NOMO-1 (cell line): ENCODE measurements at regions not wholly inside any gene's neighbourhood (a gene's known extent, or its start where the extent isn't known, plus 50 kb on each side); places are given as distances from the start of the nearest gene placed in this dataset.
"Not testable (repeated sequence)": the region's sequence is repeated elsewhere in the genome, so short reads cannot be mapped to it uniquely, and the experiment has no call there.

Experiments
- DNase-seq, 2 experiments: peaks; one replicate each; lab custom pipeline; 2025; ENCODE audit not compliant: unreplicated experiment in 2 of 2; lab: John Stamatoyannopoulos, UW

DNA sequence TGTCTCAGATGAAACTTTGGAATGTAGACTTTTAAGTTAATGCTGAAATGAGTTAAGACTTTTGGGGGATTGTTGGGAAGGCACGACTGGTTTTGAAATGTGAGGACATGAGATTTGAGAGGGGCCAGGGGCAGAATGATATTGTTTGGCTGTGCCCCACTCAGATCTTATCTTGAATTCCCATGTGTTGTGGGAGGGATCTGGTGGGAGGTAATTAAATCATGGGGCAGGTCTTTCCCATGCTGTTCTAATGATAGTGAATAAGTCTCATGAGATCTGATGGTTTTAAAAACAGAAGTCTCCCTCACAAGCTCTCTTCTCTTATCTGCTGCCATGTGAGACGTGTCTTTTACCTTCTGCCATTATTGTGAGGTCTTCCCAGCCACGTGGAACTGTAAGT, 127.6 kb upstream of the MGAT4C start:
- DNase-seq = not testable (repeated sequence)

DNA sequence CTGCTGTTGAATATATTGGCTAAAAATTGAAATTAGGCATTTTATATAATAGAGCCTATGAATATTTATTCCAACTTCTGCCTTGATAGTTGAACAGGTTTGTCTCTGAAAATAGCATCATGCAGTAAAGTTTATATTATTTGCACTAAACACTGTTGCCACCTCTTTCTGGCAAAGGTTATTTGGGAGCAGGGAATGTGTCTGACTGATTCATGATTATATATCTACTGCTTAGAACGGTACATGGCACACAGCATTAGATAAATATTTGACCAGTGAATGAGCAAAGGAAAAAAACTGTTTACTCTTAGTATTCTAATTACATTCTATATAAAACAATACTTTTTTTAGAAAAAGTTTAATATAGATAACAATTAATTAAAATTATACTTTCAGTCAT, 123.1 kb upstream of the MGAT4C start:
- no peak for DNase-seq

DNA sequence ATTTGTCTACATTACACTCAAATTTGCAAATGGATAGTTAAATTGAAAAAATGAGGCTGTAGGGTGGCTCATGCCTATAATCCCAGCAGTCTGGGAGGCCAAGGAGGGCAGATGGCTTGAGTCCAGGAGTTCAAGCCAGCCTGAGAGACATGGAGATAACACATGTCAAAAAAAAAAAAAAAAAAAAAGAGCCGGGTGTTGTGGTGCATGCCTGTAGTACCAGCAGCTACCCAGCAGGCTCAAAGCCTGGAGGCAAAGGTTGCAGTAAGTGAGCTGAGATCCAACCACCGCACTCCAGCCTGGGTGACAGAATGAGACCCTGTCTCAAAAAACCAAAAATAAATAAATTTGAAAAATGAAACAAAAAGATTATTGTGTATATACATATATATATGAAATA, 119.9 kb upstream of the MGAT4C start:
- no peak for DNase-seq

DNA sequence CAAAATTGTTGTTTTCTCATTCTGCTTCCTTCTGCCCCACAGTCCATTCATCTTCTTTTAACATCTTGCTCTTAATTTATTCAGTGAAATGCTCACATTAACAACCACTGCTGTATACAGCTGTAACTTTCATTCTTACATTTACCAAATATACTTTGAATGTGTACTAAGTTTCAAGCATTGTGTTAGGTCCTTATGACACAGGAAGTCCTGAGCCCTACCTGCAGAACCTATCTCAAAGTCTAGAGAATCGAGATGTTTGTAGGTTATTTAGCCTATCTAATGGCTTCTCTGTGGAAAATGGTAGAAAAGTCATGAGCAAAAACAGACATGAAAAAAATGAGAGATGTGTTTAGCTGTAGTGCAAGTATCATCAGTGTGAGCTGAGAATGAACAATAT, 117.6 kb upstream of the MGAT4C start:
- no peak for DNase-seq

DNA sequence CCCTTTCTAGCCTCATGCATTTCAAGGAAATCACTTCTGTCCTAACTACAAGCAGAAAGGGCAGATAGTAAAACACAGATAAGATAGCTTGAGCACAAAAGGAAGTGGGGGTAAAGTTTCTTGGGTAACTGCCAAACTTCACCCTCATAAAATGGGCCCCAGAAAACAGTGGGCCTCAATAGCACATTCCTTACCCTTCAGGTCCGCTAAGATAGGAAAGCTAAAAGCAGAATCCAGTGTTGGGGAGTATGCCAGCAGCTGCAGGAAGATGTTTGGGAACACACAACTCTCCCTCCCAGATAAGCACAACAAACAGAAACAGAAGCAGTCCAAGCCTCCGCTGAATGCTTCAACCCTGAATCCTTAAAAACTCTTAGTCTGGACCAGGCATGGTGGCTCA, 110.9 kb upstream of the MGAT4C start:
- no peak for DNase-seq

DNA sequence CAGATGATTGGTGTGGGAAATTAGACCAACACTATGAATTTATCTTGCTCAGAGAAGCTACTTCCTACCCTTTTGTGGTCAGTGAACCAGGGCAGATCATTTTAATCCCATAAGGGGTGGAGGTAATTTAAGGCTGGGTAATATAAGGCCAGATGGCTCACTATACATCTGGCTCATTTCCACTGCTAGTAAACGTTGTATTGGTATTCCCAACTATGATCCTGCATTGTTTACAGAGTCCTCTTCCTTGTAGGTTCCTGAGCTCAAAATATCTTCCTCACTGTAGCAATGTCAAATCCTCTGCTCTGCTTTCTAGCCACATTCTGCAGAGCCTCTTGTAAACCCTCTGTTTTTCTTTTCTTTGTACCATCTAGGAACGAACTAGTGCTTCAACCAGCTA, 93.0 kb upstream of the MGAT4C start:
- no peak for DNase-seq

DNA sequence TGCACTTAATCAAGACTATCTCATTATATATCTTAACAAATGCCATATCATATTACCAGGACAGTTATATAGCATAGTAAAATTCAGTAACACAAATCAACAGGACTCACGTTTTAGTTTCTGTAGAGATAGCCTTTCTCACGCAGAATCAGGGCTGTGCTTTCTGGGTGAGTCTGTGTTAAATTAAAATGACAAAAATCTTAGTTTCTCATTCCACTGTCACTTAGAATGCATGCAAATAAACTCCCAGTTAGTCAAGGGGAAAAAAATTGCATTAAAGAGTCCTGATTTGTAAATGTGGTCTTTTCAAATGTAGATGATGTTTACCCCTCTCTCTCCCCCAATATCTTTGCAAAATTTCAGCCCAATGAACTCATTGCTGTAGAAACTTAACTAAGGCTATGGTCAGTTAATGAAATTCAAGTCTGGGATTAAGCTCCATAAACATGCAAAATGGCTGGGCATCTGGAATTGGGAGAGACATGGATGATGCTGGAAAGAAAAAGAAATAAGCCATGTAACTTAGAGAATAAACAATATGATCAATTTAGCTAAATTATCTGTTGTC, 77.8 kb upstream of the MGAT4C start:
- DNase-seq = no peak

DNA sequence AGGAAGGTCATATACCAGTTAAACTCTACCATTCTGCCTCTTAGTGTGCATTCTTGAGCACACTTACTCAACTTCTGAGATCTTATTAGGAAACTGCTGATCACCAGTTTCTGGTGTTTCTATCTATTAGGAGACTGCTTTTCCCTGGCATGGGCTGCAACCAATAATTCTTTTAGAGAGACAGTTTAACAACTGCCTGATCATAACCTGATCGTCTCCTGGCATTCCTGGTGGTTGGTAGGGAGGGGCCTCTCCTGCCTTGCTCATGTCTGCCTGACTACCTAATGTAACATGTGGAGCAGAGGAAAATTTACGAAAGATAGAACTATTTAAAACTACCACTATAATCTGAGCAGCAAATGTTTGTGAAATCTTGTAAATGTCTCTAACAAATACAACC, 75.3 kb upstream of the MGAT4C start:
- DNase-seq = no peak

DNA sequence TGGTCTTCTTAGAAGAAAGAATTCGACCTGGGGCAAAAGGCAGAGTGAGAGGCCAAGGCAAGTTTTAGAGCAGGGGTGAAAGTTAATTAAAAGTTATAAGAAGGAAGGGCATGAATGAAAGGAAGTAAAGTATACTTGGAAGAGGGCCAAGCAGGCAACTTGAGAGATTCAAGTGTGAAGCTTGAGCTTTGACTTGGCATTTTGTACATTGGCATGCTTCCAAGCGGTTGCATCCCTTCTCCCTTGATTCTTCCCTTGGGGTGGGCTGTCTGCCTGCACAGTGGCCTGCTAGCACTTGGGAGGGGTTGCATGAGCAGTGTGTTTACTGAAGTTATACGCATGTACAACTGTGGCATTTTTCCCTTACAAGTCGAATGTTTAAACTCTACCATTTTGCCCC, 74.8 kb upstream of the MGAT4C start:
- DNase-seq = no peak

DNA sequence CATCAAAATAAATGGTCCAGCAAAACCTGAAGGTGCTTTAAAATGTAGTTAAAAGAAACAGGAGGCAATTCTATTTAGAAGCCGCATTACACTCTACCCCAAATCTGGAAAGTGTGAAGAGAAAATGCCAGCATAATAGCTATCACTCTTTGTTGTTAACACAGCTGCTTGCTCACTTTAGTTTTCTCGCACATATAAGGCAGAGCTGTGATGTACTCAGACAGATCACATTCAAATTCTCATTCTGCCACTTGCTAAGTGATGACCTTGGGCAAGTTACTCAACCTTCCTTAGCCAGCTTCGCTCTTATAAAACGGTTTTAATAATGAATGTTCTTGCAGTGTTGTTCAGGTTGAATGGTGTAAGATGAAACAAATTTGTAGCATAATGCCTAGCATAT, 56.0 kb upstream of the MGAT4C start:
- no peak for DNase-seq
